ENCODE measurements at regions not wholly inside any gene's neighbourhood (a gene's known extent, or its start where the extent isn't known, plus 50 kb on each side); places are given as distances from the start of the nearest gene placed in this dataset.
"Not testable (repeated sequence)": the region's sequence is repeated elsewhere in the genome, so short reads cannot be mapped to it uniquely, and the experiment has no call there.

GRCh38 chr9:75628952-75629351, 261.5 kb upstream of the PCSK5 start:
- no peak for DNase-seq

- no peak for DNase-seq
Measured at GRCh38 chr9:75633451-75634057, 256.9 kb upstream of the PCSK5 start.

DNA sequence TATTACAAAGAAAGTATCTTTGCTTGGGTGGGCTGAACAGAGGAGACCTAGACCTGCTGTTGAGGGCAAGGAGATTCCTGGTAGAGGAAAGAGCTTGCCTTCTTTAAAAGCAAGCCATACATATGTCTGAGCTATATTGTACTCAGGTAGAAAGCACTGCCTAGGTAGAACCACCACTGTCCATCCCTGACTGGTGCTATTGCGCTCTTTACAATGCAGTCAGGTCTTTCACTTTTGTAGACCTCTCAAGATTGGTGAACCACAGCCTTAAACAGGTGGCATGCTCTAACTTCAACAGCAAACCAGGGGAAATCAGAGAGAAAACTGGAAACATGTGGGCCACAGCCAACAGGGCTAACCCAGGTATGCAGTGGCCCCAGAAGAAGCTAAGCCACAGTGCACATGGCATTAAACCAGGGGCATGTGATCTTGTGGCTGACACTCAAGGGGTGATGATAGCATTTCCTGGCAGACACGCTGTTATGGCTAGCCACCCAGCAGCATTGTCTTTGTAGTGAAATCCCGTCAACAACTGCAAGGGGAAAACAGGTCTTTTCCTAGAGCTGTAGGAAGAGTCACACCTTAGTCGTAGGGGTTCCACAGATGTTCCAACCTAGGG, 253.9 kb upstream of the PCSK5 start:
- DNase-seq, result no peak

DNA sequence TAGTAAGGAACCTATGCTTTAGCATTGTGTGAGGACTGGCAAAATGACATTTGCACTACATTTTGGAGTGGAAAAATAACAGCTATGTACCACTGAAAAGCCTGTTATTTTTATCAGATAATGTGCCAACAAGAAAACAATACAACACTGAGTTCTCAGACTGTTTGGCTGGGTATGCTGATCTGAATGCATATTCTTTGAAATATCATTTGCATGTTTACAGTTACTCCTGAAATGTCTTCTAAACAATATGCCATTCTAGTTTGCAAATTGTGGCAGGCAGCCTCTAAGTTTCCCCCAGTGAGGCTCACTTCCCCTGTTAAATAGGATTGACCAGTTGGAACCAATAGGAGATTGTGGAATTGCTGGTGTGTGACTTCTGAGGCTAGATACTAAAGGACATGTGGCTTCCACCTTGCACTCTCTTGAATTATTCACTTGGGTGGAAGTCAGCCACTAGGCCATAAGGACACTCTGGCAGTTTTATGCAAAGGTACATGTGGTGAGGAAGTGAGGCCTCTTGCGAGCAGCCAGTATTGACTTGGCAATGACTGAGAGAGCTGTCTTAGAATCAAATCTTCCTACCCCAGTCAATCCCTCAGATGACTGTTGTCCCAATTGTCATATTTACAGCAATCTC, 250.4 kb upstream of the PCSK5 start:
- no peak for DNase-seq

- no peak for DNase-seq
Measured at GRCh38 chr9:75642522-75642921, 248.0 kb upstream of the PCSK5 start.

GRCh38 chr9:75644649-75645048, 245.8 kb upstream of the PCSK5 start:
- no peak for DNase-seq

- no peak for DNase-seq
Measured at GRCh38 chr9:75648034-75648433, 242.4 kb upstream of the PCSK5 start.

DNA sequence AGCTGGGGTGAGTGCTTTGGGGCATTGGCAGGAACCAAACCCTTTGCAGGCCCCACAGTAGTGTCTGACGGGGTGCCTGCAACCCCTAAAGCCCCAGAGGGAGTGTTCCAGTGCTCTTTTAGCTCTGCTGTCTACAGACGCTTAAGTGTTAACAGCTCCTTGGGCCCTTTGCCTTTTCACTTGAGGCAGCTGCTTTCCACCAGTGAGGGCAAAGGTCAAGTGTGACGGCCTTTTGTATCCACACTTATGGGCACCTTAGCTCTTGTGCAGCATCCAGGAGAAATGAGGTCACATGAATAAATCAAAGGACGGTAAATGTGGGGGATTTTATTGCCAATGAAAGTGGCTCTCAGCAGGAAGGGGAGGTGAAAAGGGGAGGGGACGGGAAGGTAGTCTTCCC, 241.4 kb upstream of the PCSK5 start:
- no peak for DNase-seq

GRCh38 chr9:75651709-75652108, 238.8 kb upstream of the PCSK5 start:
- no peak for DNase-seq

- DNase-seq, result no peak
Measured at GRCh38 chr9:75653335-75653734, 237.1 kb upstream of the PCSK5 start.

GRCh38 chr9:75653750-75654149, 236.7 kb upstream of the PCSK5 start:
- DNase-seq, result no peak

- no peak for DNase-seq
Measured at GRCh38 chr9:75657015-75657414, 233.5 kb upstream of the PCSK5 start.

GRCh38 chr9:75658301-75658905, 232.1 kb upstream of the PCSK5 start:
- DNase-seq, result no peak

GRCh38 chr9:75664597-75664996, 225.9 kb upstream of the PCSK5 start:
- no peak for DNase-seq

GRCh38 chr9:75666856-75667554, 223.5 kb upstream of the PCSK5 start:
- no peak for DNase-seq

GRCh38 chr9:75669721-75670120, 220.8 kb upstream of the PCSK5 start:
- no peak for DNase-seq

DNA sequence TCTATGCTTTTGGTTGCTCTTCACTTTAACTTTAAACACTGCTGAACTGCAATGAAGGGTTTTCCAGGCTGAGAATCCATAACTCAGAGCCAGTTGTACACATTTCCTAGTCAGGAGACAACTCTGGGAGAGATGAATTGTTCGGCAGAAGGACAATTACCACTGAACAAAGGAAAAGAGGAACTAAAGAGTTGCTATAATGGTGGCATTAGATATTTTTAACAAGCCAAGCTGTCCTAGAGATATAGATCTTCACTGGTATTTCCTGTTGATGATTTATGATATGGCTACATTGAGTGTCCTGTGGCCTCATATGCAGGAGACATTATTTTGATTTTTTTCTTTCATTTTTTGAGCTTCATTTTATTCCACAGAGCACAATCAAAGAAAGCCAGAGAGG, 219.1 kb upstream of the PCSK5 start:
- no peak for DNase-seq

- DNase-seq, result no peak
Measured at GRCh38 chr9:75672478-75672877, 218.0 kb upstream of the PCSK5 start.

GRCh38 chr9:75683591-75683990, 206.9 kb upstream of the PCSK5 start:
- no peak for DNase-seq

- DNase-seq, result no peak
Measured at GRCh38 chr9:75685062-75685461, 205.4 kb upstream of the PCSK5 start.

- DNase-seq, result no peak
Measured at GRCh38 chr9:75687359-75687953, 203.0 kb upstream of the PCSK5 start.

DNA sequence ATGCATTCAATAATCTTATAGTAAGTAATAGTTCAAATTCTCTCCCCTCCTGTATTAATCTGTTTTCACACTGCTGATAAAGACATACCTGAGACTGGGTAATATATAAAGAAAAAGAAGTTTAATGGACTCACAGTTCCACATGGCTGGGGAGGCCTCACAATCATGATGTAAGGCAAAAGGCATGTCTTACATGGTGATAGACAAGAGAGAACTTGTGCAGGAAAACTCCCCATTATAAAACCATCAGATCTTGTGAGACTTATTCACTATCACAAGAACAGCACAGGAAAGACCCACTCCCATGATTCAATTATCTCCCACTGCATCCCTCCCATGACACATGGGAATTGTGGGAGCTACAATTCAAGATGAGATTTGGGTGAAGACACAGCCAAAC, 199.9 kb upstream of the PCSK5 start:
- not testable (repeated sequence) for DNase-seq

DNA sequence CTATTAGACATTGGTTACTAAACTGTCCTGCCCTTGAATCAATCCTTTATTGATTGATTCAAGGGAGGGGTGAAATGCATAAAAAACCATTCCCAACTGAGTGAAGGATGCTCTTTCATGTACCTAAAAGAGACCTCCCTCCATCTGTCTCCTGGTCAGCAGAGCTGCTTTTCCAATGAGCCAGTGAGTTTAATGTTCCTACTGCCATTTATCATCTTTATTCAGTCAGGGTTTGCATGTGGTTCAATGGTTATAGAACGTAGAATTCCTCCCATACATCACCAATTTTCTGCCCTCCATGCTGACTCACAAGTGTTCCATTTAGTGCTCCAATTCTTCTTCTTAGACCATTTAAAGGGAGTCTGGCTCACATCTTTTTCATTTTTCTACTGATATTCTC, 199.1 kb upstream of the PCSK5 start:
- DNase-seq, result no peak

Measured in GDM1 (cell line).